Fibroblast of skin of back (primary cell): ENCODE measurements at regions not wholly inside any gene's neighbourhood (a gene's known extent, or its start where the extent isn't known, plus 50 kb on each side); places are given as distances from the start of the nearest gene placed in this dataset.
"Not testable (repeated sequence)": the region's sequence is repeated elsewhere in the genome, so short reads cannot be mapped to it uniquely, and the experiment has no call there.

ENCODE experiments used
- DNase-seq: peaks from one replicate; pipeline ENCODE4 v3.0.0-alpha.2; 2013

- peak; percentile 25 for DNase-seq
Observed at GRCh38 chr3:194189243-194189791, 53.4 kb downstream of the HES1 start.

- not testable (repeated sequence) for DNase-seq
Observed at GRCh38 chr3:194191850-194192249, 55.9 kb downstream of the HES1 start.

GRCh38 chr3:194194051-194194756 lies 58.3 kb downstream of the HES1 start:
- DNase-seq, result no peak

GRCh38 chr3:194194757-194195085 lies 58.8 kb downstream of the HES1 start:
- DNase-seq, result no peak

- no peak for DNase-seq
Observed at GRCh38 chr3:194195611-194196010, 59.7 kb downstream of the HES1 start.

- no peak for DNase-seq
Observed at GRCh38 chr3:194196876-194197275, 60.9 kb downstream of the HES1 start.

GRCh38 chr3:194197396-194197960 lies 61.5 kb downstream of the HES1 start:
- no peak for DNase-seq

- no peak for DNase-seq
Observed at GRCh38 chr3:194197981-194198695, 62.2 kb downstream of the HES1 start.

GRCh38 chr3:194198938-194199337 lies 63.0 kb downstream of the HES1 start:
- DNase-seq, result no peak

- DNase-seq, result no peak
Observed at GRCh38 chr3:194200422-194201081, 64.6 kb downstream of the HES1 start.

GRCh38 chr3:194201953-194202666 lies 66.2 kb downstream of the HES1 start:
- no peak for DNase-seq

- no peak for DNase-seq
Observed at GRCh38 chr3:194203482-194204041, 67.6 kb downstream of the HES1 start.

GRCh38 chr3:194204042-194204987 lies 68.4 kb downstream of the HES1 start:
- DNase-seq, result no peak

- no peak for DNase-seq
Observed at GRCh38 chr3:194205675-194206133, 69.8 kb downstream of the HES1 start.

GRCh38 chr3:194206320-194206719 lies 70.4 kb downstream of the HES1 start:
- DNase-seq, result no peak

GRCh38 chr3:194208709-194209108 lies 72.8 kb downstream of the HES1 start:
- no peak for DNase-seq

GRCh38 chr3:194212161-194212844 lies 76.4 kb downstream of the HES1 start:
- DNase-seq, result no peak

- DNase-seq, result no peak
Observed at GRCh38 chr3:194212845-194213331, 76.9 kb downstream of the HES1 start.

GRCh38 chr3:194215392-194215791 lies 79.4 kb downstream of the HES1 start:
- no peak for DNase-seq
